ENCODE measurements at regions not wholly inside any gene's neighbourhood (a gene's known extent, or its start where the extent isn't known, plus 50 kb on each side); places are given as distances from the start of the nearest gene placed in this dataset.
"Not testable (repeated sequence)": the region's sequence is repeated elsewhere in the genome, so short reads cannot be mapped to it uniquely, and the experiment has no call there.

GRCh38 chr2:235443580-235443979, 50.3 kb upstream of the AGAP1 start:
- not testable (repeated sequence) for TF ChIP-seq CTCF (IDR thresholded peaks at IDR 0.05); NFE2L2 (conservative IDR thresholded peaks at IDR 0.05; ENCODE audit: low read length); TP53 (CRISPR knock-in tag; IDR thresholded peaks at IDR 0.05); RNF2 (IDR thresholded peaks at IDR 0.05; ENCODE audit: borderline replicate concordance, low read depth); HOXB5 (CRISPR knock-in tag; IDR thresholded peaks at IDR 0.05); REST (IDR thresholded peaks at IDR 0.05); ZSCAN20 (CRISPR knock-in tag; IDR thresholded peaks at IDR 0.05); POLR2A (IDR thresholded peaks at IDR 0.05; ENCODE audit: low read length)
